ENCODE measurements at regions not wholly inside any gene's neighbourhood (a gene's known extent, or its start where the extent isn't known, plus 50 kb on each side); places are given as distances from the start of the nearest gene placed in this dataset.

- Histone ChIP-seq H3K27ac (ENCODE audit: low read length in 2 of 2) (no peak overlapping the region), H3K79me2 (ENCODE audit: control insufficient read depth, insufficient read depth, low read length) (no peaks in the 10 kb centered on the region), H3K9ac (ENCODE audit: low read length) (peak overlapping the region; percentile 32), H3K4me3 (ENCODE audit: control extremely low read depth in 1 of 5, extremely low read depth in 1 of 5, insufficient read depth in 1 of 5, low read depth in 2 of 5, low read length in 4 of 5) (peak overlapping the region in 4 of 5 experiments; percentile 9 to 40 (median 25)), H3K27me3 (replicated peaks in 1 of 4; ENCODE audit: control extremely low read depth in 1 of 4, control insufficient read depth in 3 of 4, insufficient read depth in 4 of 4, low read length in 3 of 4) (peaks cover 0 to 49% (median 37%) of the 10 kb centered on the region in 4 experiments), H3K4me1 (ENCODE audit: control insufficient read depth in 2 of 2, insufficient read depth in 2 of 2, low read length in 2 of 2) (peaks cover 33% of the 10 kb centered on the region in 2 donors), H4K20me1 (ENCODE audit: control insufficient read depth, insufficient read depth, low read length, poor library complexity, severe bottlenecking) (no peaks in the 10 kb centered on the region), H3K4me2 (replicated peaks; ENCODE audit: low read depth, low read length, poor library complexity, severe bottlenecking) (peak overlapping the region; percentile 76), H2AFZ (ENCODE audit: insufficient read depth, low read depth, low read length, poor library complexity, severe bottlenecking) (peak overlapping the region; percentile 49), H3K36me3 (replicated peaks in 1 of 2; ENCODE audit: control extremely low read depth in 1 of 2, control insufficient read depth in 1 of 2, extremely low read depth in 1 of 2, insufficient read depth in 2 of 2, low read length in 1 of 2) (no peaks in the 10 kb centered on the region), H3K9me3 (ENCODE audit: control extremely low read depth in 1 of 3, control insufficient read depth in 2 of 3, insufficient read depth in 1 of 3, low read length in 2 of 3) (peaks cover 0 to 16% (median 0%) of the 10 kb centered on the region in 3 donors)
- no peaks in the 10 kb centered on the region for H3K9me3 Mint-ChIP-seq (ENCODE audit: insufficient read depth)
- ChIA-PET CTCF (no interaction called here), POLR2A (no interaction called here)
- DNase-seq, result peak; percentile 15
- H3K27me3 Mint-ChIP-seq, result peaks cover 66% of the 10 kb centered on the region
- intact Hi-C loops (cut with micrococcal nuclease), result loop anchor here (5.0 kb wide), 1 partner anchor 79 kb away; no protein-coding TSS in a partner anchor
- peaks cover 36% of the 10 kb centered on the region for H3K4me1 Mint-ChIP-seq
- no peak overlapping the region for H3K27ac Mint-ChIP-seq
- TF ChIP-seq EZH2 (IDR thresholded peaks at IDR 0.05; ENCODE audit: borderline replicate concordance, insufficient read depth, low read depth, low read length, poor library complexity, severe bottlenecking) (no peak), CTCF (IDR thresholded peaks at IDR 0.05) (no peak)
- ATAC-seq (ENCODE audit: low read depth), result no peak
- H3K4me3 Mint-ChIP-seq, result peak overlapping the region; percentile 74
- 0% methylated on average over 3 of the region's 33 CpGs for WGBS (ENCODE audit: insufficient coverage)
These were observed 72.7 kb downstream of the SOX4 start for GRCh38 chr6:21666201-21666691.

- peak; percentile 19 for DNase-seq
- Histone ChIP-seq H3K9ac (ENCODE audit: low read length) (peak overlapping the region; percentile 32), H2AFZ (ENCODE audit: insufficient read depth, low read depth, low read length, poor library complexity, severe bottlenecking) (peak overlapping the region; percentile 49), H3K9me3 (ENCODE audit: control extremely low read depth in 1 of 3, control insufficient read depth in 2 of 3, insufficient read depth in 1 of 3, low read length in 2 of 3) (peaks cover 0 to 16% (median 0%) of the 10 kb centered on the region in 3 donors), H3K27ac (ENCODE audit: low read length in 2 of 2) (no peak overlapping the region), H3K36me3 (replicated peaks in 1 of 2; ENCODE audit: control extremely low read depth in 1 of 2, control insufficient read depth in 1 of 2, extremely low read depth in 1 of 2, insufficient read depth in 2 of 2, low read length in 1 of 2) (no peaks in the 10 kb centered on the region), H4K20me1 (ENCODE audit: control insufficient read depth, insufficient read depth, low read length, poor library complexity, severe bottlenecking) (no peaks in the 10 kb centered on the region), H3K4me3 (ENCODE audit: control extremely low read depth in 1 of 5, extremely low read depth in 1 of 5, insufficient read depth in 1 of 5, low read depth in 2 of 5, low read length in 4 of 5) (peak overlapping the region in 3 of 5 experiments; percentile 6 to 40 (median 30)), H3K79me2 (ENCODE audit: control insufficient read depth, insufficient read depth, low read length) (no peaks in the 10 kb centered on the region), H3K27me3 (replicated peaks in 1 of 4; ENCODE audit: control extremely low read depth in 1 of 4, control insufficient read depth in 3 of 4, insufficient read depth in 4 of 4, low read length in 3 of 4) (peaks cover 0 to 49% (median 36%) of the 10 kb centered on the region in 4 experiments), H3K4me2 (replicated peaks; ENCODE audit: low read depth, low read length, poor library complexity, severe bottlenecking) (peak overlapping the region; percentile 76), H3K4me1 (ENCODE audit: control insufficient read depth in 2 of 2, insufficient read depth in 2 of 2, low read length in 2 of 2) (peaks cover 33% of the 10 kb centered on the region in 2 donors)
- POLR2A ChIA-PET, result no interaction called here
- CTCF ChIA-PET, result interaction anchor here (0.5 kb wide), 1 partner anchor 76 kb away, joined by 3 read pairs; no protein-coding TSS in a partner anchor
- intact Hi-C loops (cut with micrococcal nuclease), result loop anchor here (5.0 kb wide), 1 partner anchor 80 kb away; no protein-coding TSS in a partner anchor
- 3% methylated on average over 15 of the region's 27 CpGs for WGBS (ENCODE audit: insufficient coverage)
- ATAC-seq (ENCODE audit: low read depth), result no peak
- peak overlapping the region; percentile 72 for H3K4me3 Mint-ChIP-seq
- no peaks in the 10 kb centered on the region for H3K9me3 Mint-ChIP-seq (ENCODE audit: insufficient read depth)
- H3K27me3 Mint-ChIP-seq, result peaks cover 65% of the 10 kb centered on the region
- peaks cover 36% of the 10 kb centered on the region for H3K4me1 Mint-ChIP-seq
- H3K27ac Mint-ChIP-seq, result no peak overlapping the region
- TF ChIP-seq EZH2 (IDR thresholded peaks at IDR 0.05; ENCODE audit: borderline replicate concordance, insufficient read depth, low read depth, low read length, poor library complexity, severe bottlenecking) (no peak), CTCF (IDR thresholded peaks at IDR 0.05) (no peak)
These were observed 73.5 kb downstream of the SOX4 start for GRCh38 chr6:21666853-21667681.

Measured in B cell (primary cell).